ENCODE measurements at regions not wholly inside any gene's neighbourhood (a gene's known extent, or its start where the extent isn't known, plus 50 kb on each side); places are given as distances from the start of the nearest gene placed in this dataset.

GRCh38 chr9:13737885-13738284 is 458.4 kb upstream of the MPDZ start:
- H3K27ac ChIP-seq = no peak overlapping the region
- TF ChIP-seq CTCF (conservative IDR thresholded peaks at IDR 0.05) = no peak

GRCh38 chr9:13735181-13735580 is 455.7 kb upstream of the MPDZ start:
- no peak for TF ChIP-seq CTCF (conservative IDR thresholded peaks at IDR 0.05)
- no peak overlapping the region for H3K27ac ChIP-seq

GRCh38 chr9:13734601-13735000 is 455.1 kb upstream of the MPDZ start:
- no peak overlapping the region for H3K27ac ChIP-seq

GRCh38 chr9:13732290-13732689 is 452.8 kb upstream of the MPDZ start:
- no peak for TF ChIP-seq CTCF (conservative IDR thresholded peaks at IDR 0.05)
- no peak overlapping the region for H3K27ac ChIP-seq

More at GRCh38 chr9:13734601-13735000, 455.1 kb upstream of the MPDZ start:
- TF ChIP-seq CTCF (conservative IDR thresholded peaks at IDR 0.05) = no peak

- no peak overlapping the region for H3K27ac ChIP-seq
- TF ChIP-seq CTCF (conservative IDR thresholded peaks at IDR 0.05) = no peak
Observed at GRCh38 chr9:13731637-13732036, 452.1 kb upstream of the MPDZ start.

GRCh38 chr9:13729955-13730354 is 450.5 kb upstream of the MPDZ start:
- TF ChIP-seq CTCF (conservative IDR thresholded peaks at IDR 0.05) = no peak
- H3K27ac ChIP-seq = no peak overlapping the region

GRCh38 chr9:13728917-13729811 is 449.7 kb upstream of the MPDZ start:
- no peak overlapping the region for H3K27ac ChIP-seq
- no peak for TF ChIP-seq CTCF (conservative IDR thresholded peaks at IDR 0.05)
